Activated T-helper 1 cell treated with Interleukin-2 at 50 U/mL for 16 hours (primary cell): ENCODE measurements at regions not wholly inside any gene's neighbourhood (a gene's known extent, or its start where the extent isn't known, plus 50 kb on each side); places are given as distances from the start of the nearest gene placed in this dataset.

ENCODE experiments used
- DNase-seq: peaks from one replicate; pipeline ENCODE4 v3.0.0-alpha.2; 2020; ENCODE audit warnings: low read depth

DNA sequence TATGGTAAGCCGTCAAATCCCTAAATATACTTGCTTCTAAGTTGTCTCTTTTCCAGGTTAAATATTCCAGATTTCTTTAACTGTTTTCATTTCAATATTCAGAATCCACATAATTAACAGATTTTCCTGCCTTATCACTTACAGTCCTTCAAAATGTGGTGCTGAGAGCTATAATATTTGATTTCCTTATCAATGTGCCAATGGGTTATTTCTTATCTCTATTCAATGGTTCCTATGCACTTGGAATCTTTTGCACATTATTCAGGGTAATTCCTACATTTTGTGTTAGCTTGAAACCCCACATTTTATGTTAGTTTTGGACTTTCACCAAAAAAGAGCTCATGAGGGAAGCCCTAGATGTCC lies 173.5 kb downstream of the ZFP36L2 start:
- DNase-seq: no peak

DNA sequence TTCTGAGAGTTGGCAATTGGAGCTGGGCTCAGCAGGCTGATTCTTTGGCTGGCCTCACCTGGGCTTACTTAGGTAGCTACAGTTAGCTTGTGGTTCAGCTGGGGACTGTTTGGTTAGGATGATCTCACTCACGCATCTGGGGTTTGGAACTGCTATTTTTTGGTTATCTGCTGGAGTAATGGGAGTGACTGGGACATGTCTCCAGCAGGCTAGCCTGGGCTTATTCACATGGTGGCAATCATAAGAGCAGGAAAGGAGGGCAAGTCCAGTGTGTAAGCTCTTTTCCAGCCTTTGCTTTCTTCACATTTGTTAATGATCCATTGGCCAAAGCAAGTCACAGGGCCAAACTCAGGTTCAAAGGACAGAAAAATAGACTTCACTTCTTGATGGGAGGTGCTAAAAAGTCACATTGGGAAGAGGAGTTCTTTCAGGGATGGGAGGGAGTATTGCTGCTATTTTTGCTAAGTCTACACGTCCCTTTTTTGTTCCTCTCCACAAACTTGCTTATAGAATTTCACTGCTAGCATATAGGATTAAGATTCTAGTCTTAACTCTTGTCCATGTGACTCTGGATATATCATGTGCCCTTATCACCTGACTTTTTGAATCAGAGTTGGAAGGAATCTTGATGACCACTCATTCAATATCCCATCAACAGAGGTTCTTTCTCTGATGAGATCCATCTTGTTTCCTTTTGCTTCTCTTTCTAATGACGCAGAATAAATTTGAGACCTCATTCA lies 174.0 kb downstream of the ZFP36L2 start:
- no peak for DNase-seq

DNA sequence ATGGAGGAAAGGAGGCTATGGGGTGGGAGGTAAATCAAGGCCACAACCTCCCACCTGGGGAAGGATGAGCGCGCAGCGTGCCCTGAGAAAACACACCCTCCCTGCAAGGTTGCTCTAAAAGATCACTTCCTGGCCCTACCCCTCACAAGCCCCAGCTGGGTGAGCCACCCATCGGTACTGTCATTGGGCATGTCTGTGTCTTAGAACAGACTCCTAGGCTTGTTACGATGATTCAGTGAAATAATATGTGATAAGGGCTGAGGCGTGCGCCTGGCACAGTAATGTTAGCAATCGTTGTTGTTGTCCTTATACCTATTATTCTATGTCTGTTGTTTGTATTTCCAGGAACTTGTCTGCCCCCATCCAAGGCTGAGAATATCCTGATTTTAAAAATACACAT lies 175.1 kb downstream of the ZFP36L2 start:
- no peak for DNase-seq

DNA sequence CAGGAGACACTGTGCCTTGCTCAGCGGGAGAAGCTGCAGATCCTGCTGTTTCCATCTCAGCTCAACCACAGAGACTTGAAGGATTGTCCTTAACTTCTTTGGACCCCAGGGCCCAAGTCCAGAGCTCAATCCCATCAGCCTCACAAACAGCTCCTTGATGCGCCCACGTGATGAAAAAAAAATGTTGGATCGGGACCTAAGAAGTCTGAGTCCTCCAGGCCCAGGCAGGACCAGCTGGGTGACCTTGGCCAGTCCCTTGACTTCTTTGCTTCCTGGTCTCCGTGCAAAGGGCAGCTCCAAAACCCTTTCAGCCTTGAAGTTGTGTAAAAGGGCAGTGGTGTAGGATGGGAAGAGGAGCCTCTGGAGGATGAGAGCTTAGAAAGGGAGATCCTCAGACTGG lies 175.5 kb downstream of the ZFP36L2 start:
- DNase-seq: no peak

DNA sequence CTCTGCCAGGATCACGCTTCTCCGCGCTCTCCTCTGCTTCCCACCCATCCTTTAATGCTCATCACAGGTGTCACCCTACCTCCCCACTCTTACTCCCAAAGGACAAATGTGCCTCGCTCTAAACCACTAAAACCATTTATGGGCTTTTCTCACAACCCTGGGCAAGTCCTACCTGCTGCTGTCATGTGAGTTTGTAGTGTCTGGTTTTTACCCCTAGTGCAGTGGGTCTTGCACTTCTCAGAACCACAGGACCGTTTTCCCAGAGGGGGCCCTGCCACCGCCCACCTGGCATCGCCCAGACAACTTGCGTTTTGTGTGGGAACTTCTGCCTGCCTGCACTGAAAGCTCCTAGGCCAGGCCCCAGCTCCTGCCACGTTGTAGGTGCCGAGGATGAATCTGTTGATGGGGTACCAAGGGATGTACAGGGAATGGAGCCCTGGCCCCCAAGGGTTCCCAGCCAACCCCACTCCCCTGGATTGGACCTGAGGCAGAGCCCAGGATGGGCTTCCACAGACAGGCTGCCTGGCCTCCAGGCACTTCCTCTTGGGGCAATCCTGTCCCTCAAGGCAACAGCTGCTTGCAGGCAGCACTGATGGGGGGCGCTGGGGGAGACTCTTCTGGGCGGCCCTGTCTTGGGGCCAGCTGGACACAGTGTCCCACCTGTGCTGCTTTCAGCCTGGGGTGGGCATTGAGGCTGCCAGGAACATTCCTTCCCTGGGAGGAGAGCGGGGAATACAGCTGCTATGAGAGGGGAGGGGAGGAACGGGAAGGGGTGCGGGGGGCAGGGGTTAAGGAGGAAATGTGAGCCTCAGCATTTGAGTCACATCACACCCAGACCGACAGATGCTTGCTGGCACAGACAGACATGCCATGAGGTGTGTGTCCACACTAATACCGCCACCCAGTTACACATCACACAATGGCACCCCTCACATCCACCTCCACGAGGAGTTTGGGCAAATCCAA lies 176.3 kb downstream of the ZFP36L2 start:
- DNase-seq: no peak

DNA sequence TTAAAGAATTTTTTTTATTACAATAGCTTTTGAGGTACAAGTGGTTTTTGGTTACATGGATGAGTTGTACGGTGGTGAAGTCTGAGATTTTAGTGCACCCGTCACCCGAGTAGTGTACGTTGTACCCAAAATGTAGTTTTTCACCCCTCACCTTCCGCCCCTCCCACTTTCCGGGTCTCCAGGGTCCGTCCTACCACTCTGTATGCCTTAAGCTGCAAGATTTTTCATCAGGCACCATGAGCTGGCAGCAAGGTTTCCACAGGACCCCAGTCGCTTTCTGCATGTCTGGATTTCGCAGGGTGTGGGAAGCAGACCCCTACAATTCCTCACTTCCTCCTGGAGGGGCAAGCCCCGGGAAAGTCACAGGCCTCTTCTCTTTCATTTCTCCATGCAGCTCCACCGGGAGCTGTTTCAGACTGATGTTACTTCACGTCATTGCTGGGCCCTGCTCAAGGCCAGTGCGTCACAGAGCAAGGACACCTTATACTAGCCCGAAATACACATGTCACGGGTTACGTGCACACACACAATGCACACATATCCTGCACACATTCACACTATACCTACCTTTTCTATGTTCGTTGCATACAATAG lies 179.1 kb downstream of the ZFP36L2 start:
- DNase-seq: no peak

DNA sequence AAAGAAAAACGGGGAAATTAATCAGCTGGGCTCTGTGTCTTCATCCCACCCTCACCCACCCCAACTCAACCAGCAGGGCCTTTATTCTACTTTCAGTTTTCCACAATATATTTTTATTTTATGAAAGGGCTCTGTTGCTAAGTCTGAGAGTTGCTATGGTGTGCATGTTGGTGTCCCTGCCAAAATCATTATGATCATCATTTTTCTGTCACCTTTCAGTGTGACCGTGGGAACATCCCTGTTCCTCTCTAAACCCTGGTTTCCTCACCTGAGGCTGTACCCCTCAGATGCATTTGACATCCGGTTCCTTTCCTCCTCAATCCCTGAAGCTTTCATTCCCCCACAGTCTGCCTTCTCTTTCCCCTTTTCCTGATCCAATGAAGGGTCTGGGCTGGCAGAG lies 180.5 kb downstream of the ZFP36L2 start:
- DNase-seq: no peak

DNA sequence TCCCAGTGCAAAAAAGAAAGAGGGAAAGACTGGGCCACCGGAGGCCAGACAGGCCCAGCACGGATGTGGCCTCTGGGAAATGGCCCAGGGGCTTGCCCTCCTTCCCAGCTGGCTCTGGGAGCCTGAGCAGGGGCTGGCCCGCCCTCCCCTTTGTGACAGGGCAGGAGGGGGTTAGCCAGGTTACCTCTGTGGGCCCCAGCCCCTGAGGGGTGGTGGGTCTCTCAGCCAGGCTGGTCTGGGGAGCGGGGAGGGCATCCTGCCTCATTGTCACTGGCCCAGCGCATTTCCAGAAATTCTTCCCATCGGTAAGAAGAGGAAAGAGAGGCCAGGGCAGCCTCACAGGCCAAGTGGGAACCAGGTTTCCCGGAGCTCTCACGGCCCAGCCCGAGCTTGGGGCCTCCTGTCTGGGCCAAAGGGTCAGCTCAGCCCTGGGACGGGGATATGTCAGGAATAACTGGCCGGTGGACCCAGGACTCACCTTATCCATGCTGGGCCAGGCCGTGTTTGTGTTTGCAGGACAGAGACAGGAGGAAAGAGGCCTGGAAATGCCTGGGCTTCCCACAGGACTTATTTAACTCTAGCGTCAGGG lies 182.2 kb downstream of the ZFP36L2 start:
- no peak for DNase-seq

DNA sequence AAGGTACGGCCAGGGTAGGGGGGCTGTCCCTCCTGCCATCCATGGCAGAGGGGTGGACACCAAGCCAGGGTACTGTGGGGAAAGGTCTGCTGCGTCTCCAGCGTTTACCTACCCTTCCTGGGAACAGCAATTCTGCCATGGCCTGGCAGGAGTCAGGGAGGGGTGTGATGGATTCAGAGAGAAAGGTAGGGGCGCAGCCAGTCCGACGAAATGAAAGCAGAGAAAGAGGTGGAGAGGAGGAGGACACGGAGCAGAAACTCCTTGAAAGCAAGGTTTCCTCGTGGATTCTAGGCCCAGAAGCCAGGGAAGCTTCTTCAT lies 182.9 kb downstream of the ZFP36L2 start:
- DNase-seq: no peak

DNA sequence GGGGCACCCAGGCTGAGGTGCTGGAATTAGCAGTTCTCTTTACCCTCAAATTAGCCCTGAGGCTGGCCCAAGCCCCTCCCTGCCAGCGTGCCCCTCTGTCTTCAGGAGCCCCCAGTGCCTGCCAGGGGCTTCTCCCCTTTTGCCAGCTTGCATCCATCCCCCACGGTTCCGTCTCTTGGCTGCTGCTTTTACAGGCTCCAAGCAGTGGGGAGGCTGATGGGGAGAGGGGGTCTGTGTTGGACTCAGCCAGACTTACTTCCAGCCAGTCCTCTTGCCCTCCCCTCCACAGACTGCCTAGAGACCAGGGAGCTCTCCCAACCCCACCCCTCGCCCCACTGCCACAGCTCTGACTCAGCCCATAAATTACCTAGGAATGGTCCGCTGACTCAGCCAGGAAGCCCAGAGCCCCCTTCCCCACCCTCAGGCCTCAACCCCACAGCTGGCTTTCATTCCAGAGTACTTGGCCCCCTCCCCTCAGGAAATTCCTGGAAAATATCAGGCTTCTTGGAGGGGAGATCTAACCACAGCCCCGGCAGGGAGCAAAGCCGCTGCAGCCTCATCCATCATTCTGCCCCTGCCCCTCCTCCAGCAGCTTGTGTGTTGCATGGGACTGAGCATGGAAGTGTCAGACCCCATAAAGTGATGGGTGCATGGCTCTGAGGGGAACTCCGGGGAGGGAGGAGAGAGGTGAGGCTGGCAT lies 184.6 kb downstream of the ZFP36L2 start:
- no peak for DNase-seq

DNA sequence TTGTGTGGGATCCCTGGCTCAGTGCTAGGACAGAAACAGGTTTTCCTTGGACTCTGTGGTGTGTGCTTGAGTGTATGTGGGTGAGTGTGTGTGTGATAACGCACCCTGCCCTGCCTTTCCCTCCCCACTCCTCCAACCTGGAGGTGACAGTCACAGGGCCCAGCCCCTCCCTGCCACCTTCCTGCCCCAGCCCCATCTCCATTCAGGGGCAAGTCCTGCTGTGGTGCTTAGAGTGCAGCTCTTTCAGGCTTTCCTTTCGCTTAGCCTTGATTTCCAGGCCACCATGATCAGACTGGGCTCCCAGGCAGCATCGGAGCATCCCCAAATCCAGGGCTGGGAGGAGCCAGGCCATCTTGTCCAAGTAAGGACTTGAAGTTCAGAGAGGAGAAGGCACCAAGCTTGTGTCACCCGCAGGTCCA lies 185.2 kb downstream of the ZFP36L2 start:
- DNase-seq: no peak

DNA sequence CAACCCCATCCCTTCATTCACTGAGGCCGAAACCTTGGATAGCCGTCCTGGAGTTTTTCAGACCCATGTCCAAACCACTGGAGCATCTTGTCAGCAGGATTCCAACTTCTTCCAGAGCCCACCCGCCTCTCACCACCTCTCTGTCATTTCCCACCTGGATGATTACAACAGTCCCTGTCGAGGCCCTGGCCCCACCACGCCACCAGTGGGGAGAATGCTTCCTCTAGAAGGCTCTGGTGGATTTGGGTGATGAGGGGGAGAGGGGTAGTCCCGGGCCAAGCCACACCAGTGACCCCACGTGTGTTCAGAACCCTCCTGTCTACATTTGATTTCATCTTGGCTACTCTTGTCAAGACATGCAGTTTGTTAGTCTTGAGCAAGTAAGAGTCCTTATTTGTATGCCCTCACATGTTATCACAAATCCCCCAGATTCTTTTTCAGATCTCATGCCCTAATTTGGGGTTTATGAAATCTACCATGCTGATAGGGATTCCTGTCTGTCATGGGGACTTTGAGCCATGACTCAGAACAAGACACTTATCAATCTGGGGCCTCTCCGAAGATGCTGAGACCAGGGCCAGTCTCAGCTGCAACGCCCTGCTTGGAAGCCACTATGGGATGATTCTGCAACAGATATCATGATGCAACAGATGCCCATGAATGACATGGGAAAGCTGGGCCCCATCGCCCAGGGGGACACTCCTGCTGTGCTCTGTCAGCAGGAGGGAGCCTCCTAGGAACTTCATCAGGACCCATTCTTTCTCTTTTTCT lies 186.1 kb downstream of the ZFP36L2 start:
- DNase-seq: no peak

DNA sequence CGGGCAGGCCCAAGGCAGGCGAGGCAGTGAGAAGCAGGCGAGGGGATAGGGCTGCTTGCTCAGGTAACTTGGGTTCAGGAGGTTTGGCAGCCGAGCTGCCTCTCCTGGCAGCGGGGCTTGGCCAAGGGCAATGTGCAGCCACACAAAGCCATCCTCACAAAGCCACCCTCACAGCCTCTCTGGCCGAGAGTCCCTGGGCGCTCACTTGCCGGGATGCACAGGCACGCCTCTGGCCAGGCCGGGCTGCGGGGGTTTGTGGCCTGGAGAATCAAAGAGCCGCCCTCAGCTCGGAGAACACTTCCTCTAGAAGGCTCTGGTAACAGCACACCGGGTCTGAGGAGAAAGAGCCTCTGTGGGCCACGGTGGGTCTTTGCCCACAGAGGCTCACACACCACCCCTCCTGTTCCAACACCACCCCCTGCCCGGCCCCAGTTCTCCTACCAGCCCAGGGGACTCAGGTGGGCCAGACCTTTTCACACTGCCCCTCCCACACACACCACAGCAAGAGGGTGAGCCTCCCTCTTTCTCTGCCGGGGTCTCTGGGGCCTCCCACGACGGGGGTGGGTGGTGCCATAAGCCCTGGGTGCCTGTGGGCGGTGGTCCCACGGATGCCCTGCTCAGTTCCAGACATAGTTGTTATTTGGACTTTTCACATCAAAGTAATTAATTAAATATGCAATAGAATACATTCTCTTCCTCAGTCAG lies 186.9 kb downstream of the ZFP36L2 start:
- DNase-seq: no peak

DNA sequence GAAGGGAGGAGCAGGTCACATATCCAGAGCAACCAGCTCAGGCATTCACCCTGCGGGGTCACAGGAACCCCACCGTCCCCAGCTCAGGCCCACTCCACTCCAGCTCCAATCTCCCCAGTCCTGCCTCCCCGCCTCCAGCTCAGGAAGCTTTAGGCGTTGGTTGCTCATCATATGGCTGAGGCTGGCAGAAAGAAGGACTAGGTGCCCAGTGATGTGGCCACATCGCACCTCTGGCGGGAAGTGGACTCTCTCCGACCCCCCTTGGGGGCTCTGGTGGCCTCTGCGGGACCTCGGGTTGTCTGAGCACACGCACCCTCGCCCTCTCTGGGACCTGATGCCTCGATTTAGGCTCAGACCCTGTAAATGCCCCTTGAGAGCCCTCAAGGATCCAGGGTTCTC lies 187.7 kb downstream of the ZFP36L2 start:
- DNase-seq: no peak

DNA sequence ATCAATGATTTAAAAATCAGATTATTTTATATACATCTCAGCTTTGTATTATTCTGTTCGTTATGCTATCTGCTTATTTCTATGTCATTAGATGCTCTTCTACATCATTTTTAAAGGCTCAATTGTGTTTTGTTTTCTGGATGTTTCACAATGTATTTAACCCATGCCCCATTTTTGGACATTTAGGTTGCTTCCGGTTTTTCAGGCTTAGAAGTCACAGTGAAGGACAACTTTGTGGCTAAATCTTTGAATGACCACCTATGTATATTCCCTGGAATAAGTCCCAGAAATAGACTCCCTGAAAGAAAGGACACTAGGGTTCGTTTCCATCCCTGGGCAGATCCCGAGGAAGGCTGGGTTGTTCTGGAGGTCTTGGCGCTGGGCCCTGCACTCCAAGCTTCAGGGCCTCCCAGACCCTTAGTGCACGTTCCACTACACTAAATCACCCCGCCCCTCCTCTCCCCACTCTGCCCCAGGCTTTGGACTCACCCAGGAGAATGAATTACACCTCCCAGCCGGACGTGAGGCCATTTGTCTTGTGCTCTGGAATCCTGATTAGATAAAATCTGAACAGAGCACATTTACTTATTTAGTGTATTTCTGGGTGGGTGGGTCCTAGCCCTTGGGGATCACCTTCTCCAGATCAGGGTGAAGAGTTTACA lies 188.2 kb downstream of the ZFP36L2 start:
- DNase-seq: no peak

DNA sequence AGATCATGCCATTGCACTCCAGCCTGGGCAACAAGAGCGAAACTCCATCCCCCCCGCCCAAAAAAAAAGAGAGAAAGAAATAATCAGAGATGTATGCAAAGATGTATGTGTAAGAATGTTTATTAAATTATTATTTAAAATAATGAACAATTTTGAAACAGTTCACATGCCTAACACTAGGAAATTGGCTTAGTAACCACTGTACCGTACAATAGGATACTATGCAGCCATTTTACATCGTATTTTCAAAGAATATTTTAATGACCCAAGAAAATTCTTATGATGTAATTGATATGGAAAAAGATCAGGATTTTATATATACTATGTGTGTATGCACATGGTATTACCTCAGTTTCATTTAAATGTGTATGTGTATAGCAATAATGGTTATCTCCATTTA lies 190.5 kb downstream of the ZFP36L2 start:
- DNase-seq: no peak

DNA sequence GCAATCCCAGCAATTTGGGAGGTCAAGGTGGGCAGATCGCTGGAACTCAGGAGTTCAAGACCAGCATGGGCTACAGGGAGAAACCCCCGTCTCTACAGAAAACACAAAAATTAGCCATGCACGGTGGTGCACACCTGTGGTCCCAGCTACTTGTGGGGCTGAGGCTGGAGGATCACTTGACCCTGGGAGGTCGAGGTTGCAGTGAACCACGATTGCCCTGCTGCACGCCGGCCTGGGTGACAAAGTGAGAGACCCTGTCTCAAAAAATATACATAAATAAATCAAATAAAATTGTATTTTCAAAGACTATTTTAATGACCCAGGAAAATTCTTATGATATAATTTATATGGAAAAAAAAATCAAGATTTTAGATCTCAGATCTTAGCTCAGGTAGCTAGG lies 191.5 kb downstream of the ZFP36L2 start:
- DNase-seq: no peak

DNA sequence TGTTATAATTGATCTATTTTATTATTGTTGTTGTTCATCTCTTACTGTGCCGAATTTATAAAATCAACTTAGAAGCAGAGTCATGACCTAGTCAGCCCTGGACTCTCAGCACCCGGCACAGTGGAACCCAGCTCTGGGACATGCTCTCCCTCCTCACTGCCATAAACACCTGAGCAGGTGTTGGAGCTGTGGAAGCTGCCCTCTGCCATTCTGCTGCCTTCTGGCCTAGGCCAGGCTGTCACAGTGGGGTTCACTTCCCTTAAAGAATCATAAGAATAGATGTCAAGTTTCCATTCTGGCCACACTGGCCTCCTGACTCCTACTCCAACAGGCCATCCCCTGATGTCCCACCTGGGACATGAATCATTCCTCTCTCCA lies 192.2 kb downstream of the ZFP36L2 start:
- no peak for DNase-seq

DNA sequence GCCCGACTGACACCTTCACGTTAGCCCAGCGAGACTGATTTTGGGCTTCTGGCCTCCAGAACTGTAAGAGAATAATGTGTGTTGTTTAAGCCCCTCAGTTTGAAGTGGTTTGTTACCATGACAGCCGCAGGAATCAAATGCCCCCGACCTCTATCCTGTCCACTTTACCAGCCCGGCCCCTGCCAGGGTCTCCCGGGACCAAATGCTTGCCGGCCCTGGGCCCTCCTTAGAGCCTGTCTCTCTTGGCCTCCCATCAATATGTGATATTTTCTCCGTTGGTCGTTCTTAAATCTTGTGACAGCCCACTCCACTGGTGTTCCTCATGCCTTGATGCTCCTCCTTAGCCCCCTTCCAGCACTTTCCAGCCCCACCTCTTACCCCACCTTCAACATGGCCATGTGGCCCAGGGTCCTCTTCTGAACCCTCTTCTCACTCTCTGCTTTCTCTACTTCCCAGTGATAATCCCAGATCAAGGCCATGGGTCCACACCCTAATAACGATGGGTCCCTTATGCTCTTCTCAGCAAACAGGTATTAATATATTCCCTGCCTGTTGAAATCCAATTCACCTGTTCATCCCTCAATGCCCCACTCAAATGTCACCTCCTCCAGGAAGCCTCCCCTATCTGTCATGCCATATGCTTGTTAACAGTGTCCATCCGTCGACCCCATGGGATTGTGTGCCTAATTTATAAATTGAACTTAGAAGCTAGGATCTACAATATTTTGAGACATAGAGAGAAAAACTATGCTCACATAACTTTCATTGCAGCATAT lies 192.8 kb downstream of the ZFP36L2 start:
- no peak for DNase-seq

DNA sequence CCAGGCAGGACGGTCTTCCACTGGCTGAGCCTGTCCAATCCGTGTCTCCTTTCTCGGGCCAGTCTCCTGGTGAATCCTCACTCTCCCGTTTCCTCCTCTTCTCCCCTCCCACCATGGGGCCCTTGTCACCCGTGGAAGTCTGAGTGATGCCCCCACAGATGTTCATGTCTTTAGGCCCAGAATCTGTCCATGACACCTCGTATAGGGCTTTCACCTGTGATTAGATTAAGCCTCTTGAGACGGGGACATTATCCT lies 193.5 kb downstream of the ZFP36L2 start:
- no peak for DNase-seq
